Bronchial epithelial cell (primary cell): ENCODE measurements at regions not wholly inside any gene's neighbourhood (a gene's known extent, or its start where the extent isn't known, plus 50 kb on each side); places are given as distances from the start of the nearest gene placed in this dataset.

Experiments
- DNase-seq: peaks from one replicate; pipeline ENCODE4 v3.0.0-alpha.2; 2010; ENCODE audit warnings: low read depth
- FAIRE-seq: peaks from 2 replicates; lab custom pipeline; 2011; peaks lifted over from hg19 to GRCh38; lab: Jason Lieb, UNC
- H3K27me3 ChIP-seq: 2 replicates; pipeline ENCODE4 v1.5.1; 2011; ENCODE audit warnings: low read length; ENCODE audit not compliant: control insufficient read depth, insufficient read depth
- H3K36me3 ChIP-seq: 2 replicates; pipeline ENCODE4 v1.5.1; 2011; ENCODE audit warnings: low read length; ENCODE audit not compliant: control insufficient read depth, insufficient read depth
- H3K4me3 ChIP-seq: 2 replicates; pipeline ENCODE4 v1.5.1; 2011; ENCODE audit warnings: mild to moderate bottlenecking, low read depth, low read length, control low read depth
- TF ChIP-seq, protein P1 (sequence below): IDR thresholded peaks from 2 replicates; pipeline ENCODE4 v1.5.1; 2011; ENCODE audit warnings: mild to moderate bottlenecking, moderate library complexity, low read length, control low read depth, inconsistent platforms; ENCODE audit not compliant: insufficient read depth, severe bottlenecking

DNA sequence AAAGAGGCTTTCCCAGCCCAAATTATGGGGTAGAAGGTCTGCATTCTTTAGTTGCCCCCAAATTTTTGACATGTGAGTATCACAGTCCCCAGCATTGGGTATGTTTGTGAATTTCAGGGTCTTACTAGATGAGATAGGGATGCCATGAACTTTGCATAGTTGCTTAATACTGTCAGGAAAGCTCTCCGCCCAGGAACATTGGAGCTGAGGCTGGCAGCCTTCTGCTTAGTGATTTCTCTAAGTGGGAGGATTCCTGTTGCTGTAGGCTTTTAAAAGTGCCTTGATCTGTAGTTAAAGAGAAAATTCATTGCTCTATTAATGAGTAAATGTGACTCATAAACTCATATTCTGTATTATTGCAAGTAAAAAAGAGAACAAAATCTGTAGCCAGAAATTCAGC lies 206.9 kb downstream of the CAVIN4 start:
- FAIRE-seq (no peak), DNase-seq (no peak)
- no peaks in the 10 kb centered on the region for H3K36me3 ChIP-seq
- H3K27me3 ChIP-seq, result no peaks in the 10 kb centered on the region
- TF ChIP-seq, protein P1, sequence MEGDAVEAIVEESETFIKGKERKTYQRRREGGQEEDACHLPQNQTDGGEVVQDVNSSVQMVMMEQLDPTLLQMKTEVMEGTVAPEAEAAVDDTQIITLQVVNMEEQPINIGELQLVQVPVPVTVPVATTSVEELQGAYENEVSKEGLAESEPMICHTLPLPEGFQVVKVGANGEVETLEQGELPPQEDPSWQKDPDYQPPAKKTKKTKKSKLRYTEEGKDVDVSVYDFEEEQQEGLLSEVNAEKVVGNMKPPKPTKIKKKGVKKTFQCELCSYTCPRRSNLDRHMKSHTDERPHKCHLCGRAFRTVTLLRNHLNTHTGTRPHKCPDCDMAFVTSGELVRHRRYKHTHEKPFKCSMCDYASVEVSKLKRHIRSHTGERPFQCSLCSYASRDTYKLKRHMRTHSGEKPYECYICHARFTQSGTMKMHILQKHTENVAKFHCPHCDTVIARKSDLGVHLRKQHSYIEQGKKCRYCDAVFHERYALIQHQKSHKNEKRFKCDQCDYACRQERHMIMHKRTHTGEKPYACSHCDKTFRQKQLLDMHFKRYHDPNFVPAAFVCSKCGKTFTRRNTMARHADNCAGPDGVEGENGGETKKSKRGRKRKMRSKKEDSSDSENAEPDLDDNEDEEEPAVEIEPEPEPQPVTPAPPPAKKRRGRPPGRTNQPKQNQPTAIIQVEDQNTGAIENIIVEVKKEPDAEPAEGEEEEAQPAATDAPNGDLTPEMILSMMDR, result no peak
- H3K4me3 ChIP-seq, result no peak overlapping the region

DNA sequence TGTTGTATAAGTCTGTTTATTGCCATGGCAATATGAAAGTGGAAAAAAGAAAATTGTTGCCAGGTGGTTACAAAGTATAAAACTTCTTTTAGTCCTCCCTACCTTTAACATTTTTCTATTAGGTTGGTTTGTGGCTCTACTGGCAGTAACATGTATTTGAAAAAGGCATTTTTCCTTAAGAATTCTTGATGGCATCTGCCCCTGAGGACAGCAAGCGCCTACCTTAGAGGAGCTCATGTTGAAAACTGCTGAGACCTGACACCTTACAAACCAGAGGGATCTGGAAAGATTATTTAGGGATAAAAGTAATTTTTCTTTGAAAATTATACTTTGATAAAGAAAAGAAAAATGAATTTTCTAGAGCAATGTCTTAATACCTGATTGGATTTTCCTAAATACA lies 208.1 kb downstream of the CAVIN4 start:
- FAIRE-seq (no peak), DNase-seq (no peak)
- Histone ChIP-seq H3K36me3 (no peaks in the 10 kb centered on the region), H3K4me3 (no peak overlapping the region), H3K27me3 (no peaks in the 10 kb centered on the region)
- TF ChIP-seq, protein P1, result no peak

DNA sequence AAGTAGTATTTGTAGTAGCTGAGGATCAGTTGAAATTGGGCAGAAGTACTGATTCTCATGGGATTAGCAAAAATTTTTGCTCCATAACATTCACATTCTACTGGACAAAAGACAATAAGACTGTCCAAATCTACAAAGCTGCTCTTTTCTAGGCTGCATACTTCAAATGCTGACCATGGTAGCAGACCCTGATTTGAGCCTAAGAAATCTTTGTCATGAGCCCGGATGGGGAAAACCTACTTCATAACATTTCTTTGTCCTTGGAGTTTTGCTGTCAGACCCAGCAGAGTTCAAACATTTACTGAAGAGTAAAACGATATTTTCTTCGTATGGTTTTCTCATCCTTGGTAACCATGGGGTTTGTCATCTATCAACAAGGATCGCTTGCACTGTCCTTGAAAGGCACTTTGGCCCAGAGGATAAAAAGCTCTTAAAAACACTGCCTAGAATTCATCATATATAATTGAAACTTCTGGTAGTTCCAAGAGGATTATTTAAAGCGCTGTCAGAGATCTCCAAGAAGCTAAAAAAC lies 216.9 kb downstream of the CAVIN4 start:
- FAIRE-seq, result no peak

DNA sequence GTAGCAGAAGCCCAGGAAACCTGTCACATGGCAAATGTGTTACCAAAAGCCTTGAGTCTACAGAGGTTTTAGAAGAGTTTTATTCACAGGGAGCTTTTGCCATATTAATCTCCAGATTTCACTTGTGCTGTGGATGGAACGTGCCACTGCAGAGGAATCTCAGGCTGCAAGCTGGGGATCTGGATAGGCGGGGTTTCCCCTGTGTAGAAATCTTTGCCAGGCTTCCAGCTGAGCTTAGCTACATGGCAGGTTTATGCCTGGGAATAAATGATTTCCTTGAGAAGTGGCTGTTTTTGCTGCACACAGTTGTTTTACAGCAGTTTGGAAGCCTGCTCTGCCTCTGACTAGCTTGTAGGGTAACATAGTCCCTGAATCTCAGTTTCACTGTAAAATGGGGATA lies 224.6 kb upstream of the PLPPR1 start:
- TF ChIP-seq, protein P1, result no peak
- Histone ChIP-seq H3K36me3 (no peaks in the 10 kb centered on the region), H3K4me3 (no peak overlapping the region), H3K27me3 (no peaks in the 10 kb centered on the region)
- FAIRE-seq (no peak), DNase-seq (no peak)

More for the DNA sequence above, 216.9 kb downstream of the CAVIN4 start:
- no peaks in the 10 kb centered on the region for H3K36me3 ChIP-seq
- no peak overlapping the region for H3K4me3 ChIP-seq
- TF ChIP-seq, protein P1, result no peak
- H3K27me3 ChIP-seq, result no peaks in the 10 kb centered on the region
- no peak for DNase-seq

DNA sequence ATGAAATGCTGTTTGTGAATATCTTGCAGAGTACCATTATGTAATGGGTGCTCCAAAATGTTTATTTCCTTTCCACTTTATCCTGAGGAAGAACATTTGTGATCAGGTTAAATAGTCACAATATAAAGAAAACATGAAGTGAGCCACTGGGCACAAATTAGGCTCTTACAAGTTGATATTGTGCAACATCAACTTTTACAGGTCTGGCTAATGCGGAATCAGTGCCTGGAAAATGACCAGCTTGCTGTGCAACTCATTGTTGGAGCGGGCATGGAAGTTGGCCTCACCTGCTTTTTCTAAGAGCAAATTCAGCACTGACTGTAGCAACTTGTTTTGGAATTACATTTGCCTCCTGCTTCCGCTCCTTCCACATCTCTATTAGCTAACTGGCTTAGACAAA lies 216.9 kb upstream of the PLPPR1 start:
- TF ChIP-seq, protein P1, result no peak
- DNase-seq (no peak), FAIRE-seq (no peak)
- Histone ChIP-seq H3K4me3 (no peak overlapping the region), H3K27me3 (no peaks in the 10 kb centered on the region), H3K36me3 (no peaks in the 10 kb centered on the region)

DNA sequence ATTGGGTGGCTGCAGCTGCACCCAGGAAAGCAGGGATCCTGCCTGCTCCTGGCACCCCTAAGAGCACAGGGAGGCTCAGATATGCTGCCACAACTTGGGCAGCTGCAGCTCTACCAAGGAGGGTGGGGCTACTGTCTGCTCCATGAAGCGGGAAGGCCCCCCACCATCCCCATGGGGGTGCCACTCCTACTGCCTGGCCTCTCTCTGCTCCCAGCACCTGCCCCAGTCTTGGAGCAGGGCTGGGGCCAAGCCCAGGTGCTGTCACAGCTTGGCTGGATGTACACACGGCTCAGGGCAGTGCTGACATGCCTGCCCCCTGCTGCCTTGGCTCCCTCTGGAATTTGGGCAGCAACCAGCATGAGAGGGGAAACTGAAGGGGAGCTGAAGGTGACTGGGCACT lies 214.7 kb upstream of the PLPPR1 start:
- H3K4me3 ChIP-seq, result no peak overlapping the region
- no peaks in the 10 kb centered on the region for H3K36me3 ChIP-seq
- no peaks in the 10 kb centered on the region for H3K27me3 ChIP-seq
- FAIRE-seq, result no peak
- TF ChIP-seq, protein P1, result no peak
- no peak for DNase-seq
